RWPE2 (cell line): ENCODE measurements at regions not wholly inside any gene's neighbourhood (a gene's known extent, or its start where the extent isn't known, plus 50 kb on each side); places are given as distances from the start of the nearest gene placed in this dataset.

Experiments used
- ATAC-seq: fragments of 200-7000 bp; cut with Tn5 transposase; 3 replicates; pipeline ENCODE4 v1.9.1; 2021; ENCODE audit warnings: low read depth
- DNase-seq: peaks from one replicate; pipeline ENCODE4 v3.0.0-alpha.2; 2020; ENCODE audit warnings: low spot score
- H3K27ac ChIP-seq: fragments of 450-650 bp; 2 replicates; pipeline ENCODE4 v1.5.1; 2017; ENCODE audit warnings: mild to moderate bottlenecking; ENCODE audit not compliant: poor library complexity, severe bottlenecking
- H3K27me3 ChIP-seq: fragments of 250-450 bp; sonication (Bioruptor Pico); 2 replicates; pipeline ENCODE4 v1.5.1; 2021; ENCODE audit warnings: mild to moderate bottlenecking, moderate library complexity; ENCODE audit not compliant: insufficient read depth, poor library complexity, severe bottlenecking
- H3K36me3 ChIP-seq: fragments of 250-450 bp; sonication (Bioruptor Pico); 2 replicates; pipeline ENCODE4 v1.5.1; 2020; ENCODE audit warnings: low read depth, mild to moderate bottlenecking, moderate library complexity
- H3K4me1 ChIP-seq: fragments of 250-450 bp; sonication (Bioruptor Pico); 2 replicates; pipeline ENCODE4 v1.5.1; 2021; ENCODE audit warnings: mild to moderate bottlenecking, moderate library complexity; ENCODE audit not compliant: insufficient read depth, poor library complexity, severe bottlenecking
- H3K4me3 ChIP-seq: fragments of 250-450 bp; sonication (Bioruptor Pico); 2 replicates; pipeline ENCODE4 v1.5.1; 2021; ENCODE audit warnings: mild to moderate bottlenecking, moderate library complexity; ENCODE audit not compliant: severe bottlenecking
- H3K9me3 ChIP-seq: fragments of 250-450 bp; sonication (Bioruptor Pico); 2 replicates; pipeline ENCODE4 v1.5.1; 2021; ENCODE audit warnings: mild to moderate bottlenecking, moderate library complexity; ENCODE audit not compliant: severe bottlenecking
- TF ChIP-seq, protein P1 (sequence below): fragments of 450-650 bp; IDR thresholded peaks from one replicate; pipeline ENCODE4 v1.5.1; 2017; ENCODE audit warnings: mild to moderate bottlenecking, moderate library complexity; ENCODE audit not compliant: poor library complexity, severe bottlenecking

- DNase-seq (no peak), ATAC-seq (no peak)
- Histone ChIP-seq H3K4me1 (no peaks in the 10 kb centered on the region), H3K9me3 (no peaks in the 10 kb centered on the region), H3K4me3 (no peak overlapping the region), H3K36me3 (no peaks in the 10 kb centered on the region), H3K27me3 (no peaks in the 10 kb centered on the region), H3K27ac (no peak overlapping the region)
- TF ChIP-seq, protein P1, sequence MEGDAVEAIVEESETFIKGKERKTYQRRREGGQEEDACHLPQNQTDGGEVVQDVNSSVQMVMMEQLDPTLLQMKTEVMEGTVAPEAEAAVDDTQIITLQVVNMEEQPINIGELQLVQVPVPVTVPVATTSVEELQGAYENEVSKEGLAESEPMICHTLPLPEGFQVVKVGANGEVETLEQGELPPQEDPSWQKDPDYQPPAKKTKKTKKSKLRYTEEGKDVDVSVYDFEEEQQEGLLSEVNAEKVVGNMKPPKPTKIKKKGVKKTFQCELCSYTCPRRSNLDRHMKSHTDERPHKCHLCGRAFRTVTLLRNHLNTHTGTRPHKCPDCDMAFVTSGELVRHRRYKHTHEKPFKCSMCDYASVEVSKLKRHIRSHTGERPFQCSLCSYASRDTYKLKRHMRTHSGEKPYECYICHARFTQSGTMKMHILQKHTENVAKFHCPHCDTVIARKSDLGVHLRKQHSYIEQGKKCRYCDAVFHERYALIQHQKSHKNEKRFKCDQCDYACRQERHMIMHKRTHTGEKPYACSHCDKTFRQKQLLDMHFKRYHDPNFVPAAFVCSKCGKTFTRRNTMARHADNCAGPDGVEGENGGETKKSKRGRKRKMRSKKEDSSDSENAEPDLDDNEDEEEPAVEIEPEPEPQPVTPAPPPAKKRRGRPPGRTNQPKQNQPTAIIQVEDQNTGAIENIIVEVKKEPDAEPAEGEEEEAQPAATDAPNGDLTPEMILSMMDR = no peak
These were observed 259.1 kb upstream of the ADAMTS5 start for GRCh38 chr21:27225940-27226339.

DNA sequence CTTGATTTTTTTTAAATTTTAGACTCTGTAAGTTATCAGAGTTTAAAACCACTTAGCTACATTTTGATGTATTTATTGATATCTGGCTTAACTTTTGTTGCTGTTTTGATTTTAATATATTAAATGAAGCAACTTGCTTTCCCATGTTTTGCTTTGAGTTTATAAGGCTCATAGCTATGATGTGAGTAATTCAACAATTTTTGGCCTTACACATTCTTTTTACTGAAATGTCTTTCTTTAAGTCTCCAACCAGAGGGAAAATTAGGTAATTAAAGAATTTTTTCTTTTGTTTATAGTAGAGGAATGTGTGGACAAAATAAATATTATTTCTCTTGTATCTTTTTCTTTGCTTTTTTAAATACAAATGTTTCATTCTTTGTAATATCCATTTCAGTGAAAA is 258.3 kb upstream of the ADAMTS5 start:
- TF ChIP-seq, protein P1 = no peak
- Histone ChIP-seq H3K9me3 (no peaks in the 10 kb centered on the region), H3K36me3 (no peaks in the 10 kb centered on the region), H3K4me3 (no peak overlapping the region), H3K27me3 (no peaks in the 10 kb centered on the region), H3K27ac (no peak overlapping the region), H3K4me1 (no peaks in the 10 kb centered on the region)
- DNase-seq = no peak
- ATAC-seq = no peak

GRCh38 chr21:27224169-27224568 is 257.3 kb upstream of the ADAMTS5 start:
- DNase-seq = no peak
- H3K27ac ChIP-seq = no peak overlapping the region
- H3K4me3 ChIP-seq = no peak overlapping the region
- peaks cover 3% of the 10 kb centered on the region for H3K4me1 ChIP-seq
- no peak for ATAC-seq
- H3K9me3 ChIP-seq = no peaks in the 10 kb centered on the region
- no peaks in the 10 kb centered on the region for H3K27me3 ChIP-seq
- TF ChIP-seq, protein P1 = no peak
- H3K36me3 ChIP-seq = no peaks in the 10 kb centered on the region

DNA sequence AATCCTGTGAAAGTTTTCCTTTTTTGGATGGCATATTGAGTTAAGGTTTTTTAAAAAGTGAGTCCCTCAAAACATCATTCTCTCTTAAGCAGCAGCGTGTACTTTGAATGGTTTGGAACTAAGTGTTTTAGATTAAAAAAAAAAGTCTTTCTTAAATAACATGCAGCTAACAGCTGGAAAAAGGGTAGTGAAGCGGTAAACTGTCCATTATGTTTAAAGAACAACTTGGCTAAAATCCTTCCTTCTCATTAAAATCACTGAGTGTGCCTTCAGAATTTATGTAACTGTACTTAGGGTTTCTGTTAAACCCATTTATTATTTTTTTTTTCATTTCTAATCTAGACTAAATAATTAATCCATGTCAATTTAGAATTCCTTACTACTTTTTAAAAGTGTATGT is 254.2 kb upstream of the ADAMTS5 start:
- H3K36me3 ChIP-seq = no peaks in the 10 kb centered on the region
- TF ChIP-seq, protein P1 = no peak
- DNase-seq (no peak), ATAC-seq (no peak)
- H3K4me1 ChIP-seq = peaks cover 3% of the 10 kb centered on the region
- H3K4me3 ChIP-seq = no peak overlapping the region
- no peak overlapping the region for H3K27ac ChIP-seq
- H3K27me3 ChIP-seq = no peaks in the 10 kb centered on the region
- no peaks in the 10 kb centered on the region for H3K9me3 ChIP-seq

DNA sequence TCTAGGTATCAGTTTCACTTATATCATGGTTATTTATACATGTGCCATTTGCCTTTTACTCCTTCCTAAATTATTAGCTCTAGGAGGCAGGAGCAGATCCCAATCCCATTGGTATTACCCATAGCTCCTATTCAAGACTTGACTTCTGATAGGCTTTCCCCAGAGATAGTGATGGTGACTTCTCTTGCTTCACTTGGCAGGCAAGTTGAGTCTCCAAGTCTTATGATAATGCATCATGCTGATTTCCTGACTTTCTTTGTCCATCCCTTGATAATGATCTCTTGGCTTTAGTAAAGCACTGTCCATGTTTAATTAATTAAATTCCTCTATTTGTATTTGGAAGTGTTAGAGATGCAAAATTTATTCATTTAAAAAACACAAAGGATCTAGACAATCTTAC is 253.5 kb upstream of the ADAMTS5 start:
- ATAC-seq (no peak), DNase-seq (no peak)
- H3K27me3 ChIP-seq = no peaks in the 10 kb centered on the region
- H3K9me3 ChIP-seq = no peaks in the 10 kb centered on the region
- H3K27ac ChIP-seq = no peak overlapping the region
- TF ChIP-seq, protein P1 = no peak
- no peak overlapping the region for H3K4me3 ChIP-seq
- H3K36me3 ChIP-seq = no peaks in the 10 kb centered on the region
- H3K4me1 ChIP-seq = peaks cover 3% of the 10 kb centered on the region
